ENCODE measurements at regions not wholly inside any gene's neighbourhood (a gene's known extent, or its start where the extent isn't known, plus 50 kb on each side); places are given as distances from the start of the nearest gene placed in this dataset.

DNA sequence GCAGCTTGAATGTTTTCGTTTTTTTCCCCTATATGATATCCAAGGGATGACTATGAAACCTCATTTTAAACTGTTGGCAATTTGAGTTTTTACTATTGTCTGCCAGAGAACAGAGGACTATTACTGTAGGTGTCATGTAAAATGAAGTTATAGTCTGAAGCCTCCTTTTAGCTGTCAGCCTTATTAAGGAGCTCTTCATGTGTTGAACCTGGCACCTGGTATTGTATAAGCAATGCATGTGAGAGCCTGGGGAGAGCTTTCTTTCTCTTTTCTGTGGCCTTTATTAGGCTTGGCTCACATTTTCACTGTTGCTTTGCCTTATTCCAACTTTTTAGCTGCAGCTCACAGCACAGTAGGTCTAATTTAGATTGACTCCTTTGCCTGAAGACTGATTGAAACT lies 119.1 kb upstream of the FOXP2 start:
- Histone ChIP-seq H3K27me3 (ENCODE audit: insufficient read depth in 3 of 3, low read length in 2 of 3) (no peaks in the 10 kb centered on the region), H3K4me3 (no peak overlapping the region), H3K9me3 (no peaks in the 10 kb centered on the region), H3K36me3 (ENCODE audit: insufficient read depth in 1 of 2, low read depth in 1 of 2) (no peaks in the 10 kb centered on the region), H3K4me1 (no peaks in the 10 kb centered on the region), H3K27ac (no peak overlapping the region)
- TF ChIP-seq, protein P1, sequence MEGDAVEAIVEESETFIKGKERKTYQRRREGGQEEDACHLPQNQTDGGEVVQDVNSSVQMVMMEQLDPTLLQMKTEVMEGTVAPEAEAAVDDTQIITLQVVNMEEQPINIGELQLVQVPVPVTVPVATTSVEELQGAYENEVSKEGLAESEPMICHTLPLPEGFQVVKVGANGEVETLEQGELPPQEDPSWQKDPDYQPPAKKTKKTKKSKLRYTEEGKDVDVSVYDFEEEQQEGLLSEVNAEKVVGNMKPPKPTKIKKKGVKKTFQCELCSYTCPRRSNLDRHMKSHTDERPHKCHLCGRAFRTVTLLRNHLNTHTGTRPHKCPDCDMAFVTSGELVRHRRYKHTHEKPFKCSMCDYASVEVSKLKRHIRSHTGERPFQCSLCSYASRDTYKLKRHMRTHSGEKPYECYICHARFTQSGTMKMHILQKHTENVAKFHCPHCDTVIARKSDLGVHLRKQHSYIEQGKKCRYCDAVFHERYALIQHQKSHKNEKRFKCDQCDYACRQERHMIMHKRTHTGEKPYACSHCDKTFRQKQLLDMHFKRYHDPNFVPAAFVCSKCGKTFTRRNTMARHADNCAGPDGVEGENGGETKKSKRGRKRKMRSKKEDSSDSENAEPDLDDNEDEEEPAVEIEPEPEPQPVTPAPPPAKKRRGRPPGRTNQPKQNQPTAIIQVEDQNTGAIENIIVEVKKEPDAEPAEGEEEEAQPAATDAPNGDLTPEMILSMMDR (IDR thresholded peaks at IDR 0.05): no peak
- DNase-seq (no peak), ATAC-seq (no peak)
- WGBS, 3 donors: 83 to 93% (median 88%) methylated on average over 1 of the region's 1 CpG
- intact Hi-C loops (cut with DNase I): no loop called here

DNA sequence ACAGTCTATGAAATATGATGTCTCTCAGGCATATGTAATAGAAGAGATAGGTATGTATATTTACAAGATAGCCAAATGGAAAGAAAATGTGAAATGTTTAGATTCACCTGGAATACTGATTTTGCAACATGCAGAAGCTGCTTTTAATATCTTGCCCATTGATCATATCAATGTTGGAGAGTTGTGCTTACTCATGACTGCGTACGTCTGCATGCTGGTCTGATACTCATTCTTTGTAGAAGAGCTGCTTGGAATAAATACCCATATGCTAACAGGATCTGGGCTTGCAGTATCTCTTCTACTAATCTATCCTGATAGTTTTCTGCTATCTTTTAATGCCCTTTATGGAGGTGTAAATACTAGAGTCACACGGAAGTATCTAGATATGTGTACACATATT lies 120.6 kb upstream of the FOXP2 start:
- intact Hi-C loops (cut with DNase I): no loop called here
- no peak for DNase-seq
- Histone ChIP-seq H3K4me1 (no peaks in the 10 kb centered on the region), H3K9me3 (no peaks in the 10 kb centered on the region), H3K36me3 (ENCODE audit: insufficient read depth in 1 of 2, low read depth in 1 of 2) (no peaks in the 10 kb centered on the region), H3K27ac (no peak overlapping the region), H3K27me3 (ENCODE audit: insufficient read depth in 3 of 3, low read length in 2 of 3) (no peaks in the 10 kb centered on the region), H3K4me3 (no peak overlapping the region)
- WGBS, 3 donors: 91 to 98% (median 98%) methylated on average over 3 of the region's 3 CpGs
- TF ChIP-seq, protein P1 (IDR thresholded peaks at IDR 0.05): no peak
- ATAC-seq: no peak

DNA sequence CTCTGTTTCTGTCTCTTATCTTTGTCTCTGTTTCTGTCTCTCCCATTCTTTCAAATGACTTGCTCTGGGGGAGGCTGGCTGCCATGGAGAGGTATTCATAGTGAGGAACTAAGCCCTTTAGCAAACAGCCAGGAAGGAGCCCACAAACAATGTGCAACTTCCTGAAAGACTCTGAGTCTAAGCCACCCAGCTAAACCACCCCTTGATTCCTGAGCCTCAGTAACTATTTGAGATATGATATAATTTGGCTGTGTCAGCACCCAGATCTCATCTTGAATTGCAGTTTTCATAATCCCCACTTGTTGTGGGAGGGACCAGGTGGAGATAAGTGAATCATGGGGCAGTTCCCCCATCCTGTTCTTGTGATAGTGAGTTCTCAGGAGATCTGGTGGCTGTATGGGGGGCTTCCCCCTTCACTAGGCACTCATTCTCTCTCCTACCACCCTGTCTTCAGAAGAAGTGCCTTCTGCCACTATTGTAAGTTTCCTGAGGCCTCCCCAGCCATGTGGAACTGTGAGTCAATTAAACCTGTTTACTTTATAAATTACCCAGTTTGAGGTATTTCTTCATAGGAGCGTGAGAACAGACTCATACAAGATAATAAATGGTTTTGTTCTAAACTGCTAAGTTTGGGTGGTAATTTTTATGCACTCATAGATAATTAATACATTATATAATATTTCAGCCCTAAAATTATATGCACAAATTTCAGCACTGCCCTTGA lies 121.2 kb upstream of the FOXP2 start:
- H3K4me3 ChIP-seq: no peak overlapping the region
- H3K27ac ChIP-seq: no peak overlapping the region
- H3K27me3 ChIP-seq (ENCODE audit: insufficient read depth in 3 of 3, low read length in 2 of 3): no peaks in the 10 kb centered on the region
- H3K36me3 ChIP-seq (ENCODE audit: insufficient read depth in 1 of 2, low read depth in 1 of 2): no peaks in the 10 kb centered on the region
- no peaks in the 10 kb centered on the region for H3K4me1 ChIP-seq
- intact Hi-C loops (cut with DNase I): no loop called here
- DNase-seq (no peak), ATAC-seq (no peak)
- WGBS, 3 donors: 91 to 95% (median 94%) methylated on average over 1 of the region's 1 CpG
- no peaks in the 10 kb centered on the region for H3K9me3 ChIP-seq
- TF ChIP-seq, protein P1 (IDR thresholded peaks at IDR 0.05): no peak

DNA sequence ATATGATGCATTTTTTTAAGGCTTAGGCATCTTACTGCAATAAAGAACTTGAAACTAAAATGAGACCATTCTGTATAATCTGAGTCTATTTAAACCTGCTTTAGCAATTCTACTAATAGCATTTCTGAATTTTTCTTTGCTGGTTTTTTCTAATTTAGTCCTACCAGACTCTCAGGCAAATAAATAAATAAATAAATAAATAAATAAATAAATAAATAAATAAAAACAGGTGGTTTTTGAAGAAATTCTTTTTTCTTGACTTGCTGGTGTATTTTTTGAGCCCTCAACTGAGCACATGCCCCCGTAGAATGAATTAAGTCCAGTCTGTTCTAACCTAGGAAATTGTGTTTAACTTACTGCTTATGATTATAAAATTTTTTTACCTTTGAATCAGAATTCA lies 134.7 kb upstream of the FOXP2 start:
- TF ChIP-seq, protein P1 (IDR thresholded peaks at IDR 0.05): no peak
- H3K27ac ChIP-seq: no peak overlapping the region
- intact Hi-C loops (cut with DNase I): no loop called here
- H3K36me3 ChIP-seq (ENCODE audit: insufficient read depth in 1 of 2, low read depth in 1 of 2): no peaks in the 10 kb centered on the region
- no peaks in the 10 kb centered on the region for H3K9me3 ChIP-seq
- 93 to 100% (median 94%) methylated on average over 1 of the region's 1 CpG for WGBS, 3 donors
- H3K4me3 ChIP-seq: no peak overlapping the region
- DNase-seq: no peak
- ATAC-seq: no peak
- no peaks in the 10 kb centered on the region for H3K27me3 ChIP-seq (ENCODE audit: insufficient read depth in 3 of 3, low read length in 2 of 3)
- no peaks in the 10 kb centered on the region for H3K4me1 ChIP-seq

DNA sequence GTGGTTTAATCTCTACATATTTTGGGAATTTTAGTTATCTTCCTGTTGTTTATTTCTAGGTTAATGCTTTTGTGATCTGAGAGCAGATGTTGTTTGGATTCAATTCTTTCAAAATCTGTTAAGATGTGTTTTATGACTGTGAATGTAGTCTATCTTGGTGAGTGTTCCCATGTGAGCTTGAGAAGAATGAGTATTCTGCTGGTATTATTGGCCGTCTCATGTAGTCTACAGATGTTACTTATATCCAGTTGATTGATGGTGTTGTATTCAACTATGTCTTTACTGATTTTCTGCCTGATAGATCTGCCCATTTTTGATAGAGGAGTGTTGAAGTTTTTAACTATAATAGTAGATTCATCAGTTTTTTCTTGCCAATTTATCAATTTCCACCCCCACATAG lies 141.4 kb upstream of the FOXP2 start:
- DNase-seq (no peak), ATAC-seq (no peak)
- Histone ChIP-seq H3K27me3 (ENCODE audit: insufficient read depth in 3 of 3, low read length in 2 of 3) (no peaks in the 10 kb centered on the region), H3K4me3 (no peak overlapping the region), H3K4me1 (no peaks in the 10 kb centered on the region), H3K36me3 (ENCODE audit: insufficient read depth in 1 of 2, low read depth in 1 of 2) (no peaks in the 10 kb centered on the region), H3K27ac (no peak overlapping the region), H3K9me3 (no peaks in the 10 kb centered on the region)
- intact Hi-C loops (cut with DNase I): no loop called here
- WGBS, 3 donors: 73 to 85% (median 82%) methylated on average over 1 of the region's 1 CpG
- TF ChIP-seq, protein P1 (IDR thresholded peaks at IDR 0.05): no peak

Data from psoas muscle (tissue), 7 donors.